ENCODE measurements at regions not wholly inside any gene's neighbourhood (a gene's known extent, or its start where the extent isn't known, plus 50 kb on each side); places are given as distances from the start of the nearest gene placed in this dataset.
A peak's percentile ranks its signal among the peaks of the same experiment; 100 is the strongest.

DNA sequence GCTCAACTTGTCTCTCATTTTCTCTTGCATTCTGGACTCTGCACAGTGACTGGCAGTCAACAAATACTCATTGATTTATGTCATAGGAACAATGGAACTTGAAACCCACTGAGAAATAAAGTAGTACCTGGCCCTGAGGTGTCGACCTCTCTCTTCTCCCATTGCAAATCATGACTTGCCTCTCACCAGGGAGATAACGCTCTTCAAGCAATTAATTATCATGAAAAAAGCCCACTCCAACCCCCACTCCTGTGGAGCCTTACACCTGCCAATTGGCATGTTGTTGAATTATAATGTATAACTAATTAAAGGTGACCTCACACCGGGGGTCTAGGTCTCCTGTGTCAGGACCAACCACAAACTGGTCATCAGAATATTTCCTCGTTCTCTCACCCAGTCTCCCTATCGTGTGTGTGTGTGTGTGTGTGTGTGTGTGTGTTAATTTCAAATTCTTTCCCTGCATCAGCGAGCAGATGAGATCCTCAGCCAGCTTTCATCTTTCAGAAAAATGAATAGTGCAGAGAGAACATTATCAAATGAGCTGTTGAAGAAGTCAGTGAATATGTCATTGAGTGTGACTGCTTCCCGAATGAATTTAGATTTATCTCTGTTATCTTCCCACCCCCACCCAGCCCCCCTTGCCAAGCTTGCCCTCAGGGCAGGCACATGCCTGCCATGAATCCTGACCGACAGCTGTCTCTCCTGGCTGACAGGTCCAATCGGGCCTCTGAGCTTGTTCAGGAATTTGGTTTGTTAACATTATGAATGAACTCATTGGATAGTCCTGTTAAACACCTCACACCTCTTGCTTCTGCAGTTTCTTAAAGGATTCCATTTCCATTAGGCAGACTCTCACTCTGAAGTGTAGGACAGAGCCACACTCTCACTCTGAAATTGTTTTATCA is 357.4 kb downstream of the INSC start:
- DNase-seq (no peak), ATAC-seq (peak in 3 of 4 donors; percentile 19 to 47 (median 44))
- intact Hi-C loops (cut with DNase I), result no loop called here

DNA sequence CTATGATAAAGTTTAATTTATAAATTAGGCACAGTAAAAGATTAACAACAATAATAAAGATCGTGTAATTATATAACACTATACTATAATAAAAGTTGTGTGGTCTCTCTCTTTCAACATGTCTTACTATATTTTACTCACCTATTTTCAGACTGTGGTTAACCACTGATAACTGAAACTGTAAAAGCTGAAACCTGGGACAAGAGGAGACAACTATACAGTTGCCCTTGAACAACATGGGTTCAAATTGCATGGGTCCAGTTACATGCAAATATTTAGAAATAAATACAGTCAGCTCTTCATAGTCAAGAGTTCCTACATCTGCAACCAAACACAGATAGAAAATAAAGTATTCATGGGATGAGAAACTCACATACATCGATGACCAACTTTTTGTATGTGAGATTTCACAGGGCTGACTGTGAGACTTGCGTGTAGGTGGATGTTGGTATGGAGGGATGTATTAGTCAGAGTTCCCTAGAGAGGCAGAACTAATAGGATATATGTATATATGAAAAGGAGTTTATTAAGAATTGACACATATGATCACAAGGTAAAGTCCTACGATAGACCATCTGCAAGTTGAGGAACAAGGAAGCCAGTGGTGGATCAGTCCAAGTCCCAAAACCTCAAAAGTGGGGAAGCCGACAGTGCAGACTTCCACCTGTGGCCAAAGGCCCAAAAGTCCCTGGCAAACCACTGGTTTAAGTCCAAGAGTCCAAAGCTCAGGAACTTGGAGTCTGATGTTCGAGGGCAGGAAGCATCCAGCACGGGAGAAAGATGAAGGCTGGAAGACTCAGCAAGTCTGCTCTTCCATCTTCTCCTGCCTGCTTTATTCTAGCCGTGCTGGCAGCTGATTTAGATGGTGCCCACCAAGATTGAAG is 359.5 kb downstream of the INSC start:
- no peaks in the 10 kb centered on the region for H3K4me1 ChIP-seq
- WGBS, 2 donors, result 82 to 84% methylated on average over 8 of the region's 8 CpGs
- ATAC-seq (no peak), FAIRE-seq (no peak), DNase-seq (no peak)
- H3K27ac ChIP-seq, result no peak overlapping the region
- H3K4me3 ChIP-seq, result no peak overlapping the region
- TF ChIP-seq, protein P1, sequence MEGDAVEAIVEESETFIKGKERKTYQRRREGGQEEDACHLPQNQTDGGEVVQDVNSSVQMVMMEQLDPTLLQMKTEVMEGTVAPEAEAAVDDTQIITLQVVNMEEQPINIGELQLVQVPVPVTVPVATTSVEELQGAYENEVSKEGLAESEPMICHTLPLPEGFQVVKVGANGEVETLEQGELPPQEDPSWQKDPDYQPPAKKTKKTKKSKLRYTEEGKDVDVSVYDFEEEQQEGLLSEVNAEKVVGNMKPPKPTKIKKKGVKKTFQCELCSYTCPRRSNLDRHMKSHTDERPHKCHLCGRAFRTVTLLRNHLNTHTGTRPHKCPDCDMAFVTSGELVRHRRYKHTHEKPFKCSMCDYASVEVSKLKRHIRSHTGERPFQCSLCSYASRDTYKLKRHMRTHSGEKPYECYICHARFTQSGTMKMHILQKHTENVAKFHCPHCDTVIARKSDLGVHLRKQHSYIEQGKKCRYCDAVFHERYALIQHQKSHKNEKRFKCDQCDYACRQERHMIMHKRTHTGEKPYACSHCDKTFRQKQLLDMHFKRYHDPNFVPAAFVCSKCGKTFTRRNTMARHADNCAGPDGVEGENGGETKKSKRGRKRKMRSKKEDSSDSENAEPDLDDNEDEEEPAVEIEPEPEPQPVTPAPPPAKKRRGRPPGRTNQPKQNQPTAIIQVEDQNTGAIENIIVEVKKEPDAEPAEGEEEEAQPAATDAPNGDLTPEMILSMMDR (IDR thresholded peaks at IDR 0.05), result no peak
- intact Hi-C loops (cut with DNase I), result no loop called here
- H3K9me3 ChIP-seq, result no peaks in the 10 kb centered on the region
- no peaks in the 10 kb centered on the region for H3K36me3 ChIP-seq
- no peaks in the 10 kb centered on the region for H3K27me3 ChIP-seq

More for the DNA sequence above, 357.4 kb downstream of the INSC start:
- Histone ChIP-seq H3K27ac (no peak overlapping the region), H3K27me3 (no peaks in the 10 kb centered on the region), H3K9me3 (no peaks in the 10 kb centered on the region), H3K4me3 (no peak overlapping the region), H3K4me1 (no peaks in the 10 kb centered on the region), H3K36me3 (no peaks in the 10 kb centered on the region)
- no peak for FAIRE-seq
- TF ChIP-seq, protein P1 (IDR thresholded peaks at IDR 0.05), result no peak
- 25 to 30% methylated on average over 9 of the region's 9 CpGs for WGBS, 2 donors

GRCh38 chr11:15476371-15476917 is 361.7 kb downstream of the INSC start:
- no peak for ATAC-seq
- 60 to 73% methylated on average over 5 of the region's 5 CpGs for WGBS, 2 donors

DNA sequence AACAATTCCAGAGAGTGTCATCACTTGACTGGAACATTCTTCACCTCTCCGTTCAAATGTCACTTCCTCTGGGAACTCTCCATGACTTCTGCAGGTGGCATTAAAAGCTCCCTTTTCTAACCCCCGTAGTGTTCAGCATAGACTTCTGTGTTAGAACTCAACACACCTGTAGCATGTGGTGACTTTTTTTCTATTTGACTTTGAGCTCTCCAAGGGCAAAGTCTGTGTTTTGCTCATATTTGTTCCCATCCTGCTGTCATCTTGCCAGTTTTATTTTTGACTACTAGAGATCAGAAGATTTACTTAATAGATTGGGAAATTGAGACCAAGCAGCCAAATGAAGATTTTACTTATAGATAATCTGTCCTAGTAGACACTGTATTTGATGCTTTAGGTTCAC is 367.1 kb downstream of the INSC start:
- H3K4me3 ChIP-seq, result no peak overlapping the region
- FAIRE-seq, result no peak
- ATAC-seq, result peak in 2 of 4 donors; percentile 29 to 51
- no peaks in the 10 kb centered on the region for H3K4me1 ChIP-seq
- H3K27me3 ChIP-seq, result no peaks in the 10 kb centered on the region
- intact Hi-C loops (cut with DNase I), result no loop called here
- no peaks in the 10 kb centered on the region for H3K36me3 ChIP-seq
- no peak for DNase-seq
- no peaks in the 10 kb centered on the region for H3K9me3 ChIP-seq
- TF ChIP-seq, protein P1 (IDR thresholded peaks at IDR 0.05), result no peak
- no peak overlapping the region for H3K27ac ChIP-seq
- WGBS, 2 donors, result 24 to 45% methylated on average over 2 of the region's 2 CpGs

More at GRCh38 chr11:15476371-15476917, 361.7 kb downstream of the INSC start:
- no peaks in the 10 kb centered on the region for H3K4me1 ChIP-seq
- no peaks in the 10 kb centered on the region for H3K36me3 ChIP-seq
- no peak overlapping the region for H3K27ac ChIP-seq
- no peak overlapping the region for H3K4me3 ChIP-seq
- no peaks in the 10 kb centered on the region for H3K9me3 ChIP-seq
- FAIRE-seq (no peak), DNase-seq (no peak)
- H3K27me3 ChIP-seq, result no peaks in the 10 kb centered on the region
- intact Hi-C loops (cut with DNase I), result no loop called here
- TF ChIP-seq, protein P1 (IDR thresholded peaks at IDR 0.05), result no peak
